Left lobe of liver (tissue), 2 donors: ENCODE measurements at regions not wholly inside any gene's neighbourhood (a gene's known extent, or its start where the extent isn't known, plus 50 kb on each side); places are given as distances from the start of the nearest gene placed in this dataset.
"Not testable (repeated sequence)": the region's sequence is repeated elsewhere in the genome, so short reads cannot be mapped to it uniquely, and the experiment has no call there.

Source experiments
- ATAC-seq: fragments of 200-7000 bp; cut with Tn5 transposase; one replicate; pipeline ENCODE4 v1.9.1; 2020; ENCODE audit warnings: mild to moderate bottlenecking, moderate library complexity
- DNase-seq: peaks from one replicate; pipeline ENCODE4 v3.0.0-alpha.2; 2020; ENCODE audit warnings: low spot score
- donor health status: DM: no; HTN: no; CAD: no; lungs with moderate emphysema.
- donor health status: DM: no; HTN: yes; CAD: no.

DNA sequence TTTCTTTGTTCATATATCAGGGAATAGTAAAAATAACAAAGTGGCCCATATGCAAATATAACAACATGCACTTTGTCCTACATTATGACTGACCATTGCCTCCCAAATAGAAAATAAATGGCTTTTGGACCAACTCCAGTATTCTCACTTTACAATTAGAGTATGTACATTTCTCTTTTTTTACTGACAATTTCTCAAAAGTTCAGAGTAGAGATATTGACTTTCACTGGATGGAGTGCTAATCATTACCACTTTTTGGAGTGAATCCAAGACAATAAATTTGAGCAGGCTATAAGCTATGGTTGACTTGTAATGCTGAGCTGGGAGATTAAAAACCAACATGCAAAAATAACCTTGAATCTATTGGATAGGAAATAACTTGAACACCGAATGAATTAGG is 987.4 kb downstream of the SUCLG1 start:
- ATAC-seq: peak; percentile 63
- no peak for DNase-seq

GRCh38 chr2:83470928-83471327 is 988.2 kb downstream of the SUCLG1 start:
- ATAC-seq: peak; percentile 19
- no peak for DNase-seq

DNA sequence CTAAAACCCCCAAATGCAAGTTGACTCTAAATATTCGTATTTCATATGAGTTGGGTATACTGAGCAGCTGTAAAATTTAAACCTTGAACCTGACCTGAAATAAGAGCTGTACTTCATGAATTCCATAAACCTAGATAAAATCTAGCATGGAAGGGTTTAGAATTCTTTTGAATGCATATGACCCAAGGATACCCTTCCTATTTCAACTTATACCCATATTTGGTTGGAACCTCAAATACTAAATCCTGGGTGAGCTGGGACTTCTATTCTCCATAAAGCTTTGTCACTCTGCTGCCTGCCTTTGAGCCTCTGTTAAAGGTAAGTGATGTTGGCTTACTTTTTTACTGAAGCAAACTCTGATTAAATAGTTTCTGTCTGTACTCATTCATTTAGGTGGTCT is 994.6 kb downstream of the SUCLG1 start:
- ATAC-seq (no peak), DNase-seq (no peak)

- ATAC-seq (no peak), DNase-seq (no peak)
Observed at GRCh38 chr2:83462881-83463280, 996.2 kb downstream of the SUCLG1 start.

DNA sequence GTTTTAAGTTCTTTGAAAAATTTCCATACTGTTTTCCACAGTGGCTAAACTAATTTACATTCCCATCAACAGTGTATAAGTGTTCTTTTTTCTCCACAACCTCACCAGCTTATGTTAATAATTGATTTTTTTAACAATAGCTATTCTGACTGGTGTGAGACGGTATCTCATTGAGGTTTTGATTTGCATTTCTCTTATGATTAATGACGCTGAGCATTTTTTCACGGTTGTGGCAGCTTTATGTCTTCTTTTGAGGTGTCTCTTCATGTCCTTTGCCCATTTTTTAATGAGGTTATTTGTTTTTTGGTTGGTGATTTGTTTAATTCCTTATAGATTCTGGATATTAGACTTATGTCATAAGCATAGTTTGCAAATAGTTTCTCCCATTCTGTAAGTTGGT is 997.9 kb downstream of the SUCLG1 start:
- no peak for DNase-seq
- no peak for ATAC-seq

DNA sequence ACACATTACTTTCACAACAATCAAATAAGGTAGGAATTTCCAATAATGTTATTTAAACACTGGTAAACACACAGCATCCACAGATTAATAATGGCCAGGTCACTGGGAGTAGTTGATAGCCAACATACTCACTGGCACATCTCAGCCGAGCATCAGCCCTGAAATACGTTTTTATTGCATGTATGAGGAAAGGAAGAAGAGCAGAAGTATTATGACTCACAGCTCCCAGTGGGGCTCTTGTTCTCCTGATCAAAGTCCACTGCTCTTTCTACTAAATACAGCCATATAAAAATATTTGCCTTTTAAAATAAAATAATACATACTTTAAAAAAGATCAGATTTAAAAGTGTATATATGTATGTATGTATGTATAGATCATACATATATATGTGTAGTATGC is 999.6 kb downstream of the SUCLG1 start:
- ATAC-seq: no peak
- no peak for DNase-seq

DNA sequence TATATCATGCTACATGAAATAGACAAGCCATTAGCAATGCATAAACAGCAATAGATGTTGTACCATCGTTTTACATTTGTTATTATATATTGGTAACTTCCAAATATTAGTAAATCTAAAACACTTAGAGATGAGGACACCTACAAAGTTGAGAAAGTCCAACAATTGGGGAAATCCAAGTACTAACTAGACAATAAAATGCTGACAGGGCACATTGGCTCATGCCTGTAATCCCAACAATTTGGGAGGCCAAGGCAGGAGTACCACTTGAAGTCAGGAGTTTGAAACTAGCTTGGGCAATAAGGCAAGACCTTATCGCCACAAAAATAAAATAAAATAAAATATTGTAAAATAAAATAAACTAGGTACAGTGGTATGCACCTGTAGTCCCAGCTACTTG is 1023.1 kb downstream of the SUCLG1 start:
- DNase-seq (no peak), ATAC-seq (no peak)

- DNase-seq: no peak
- no peak for ATAC-seq
Observed at GRCh38 chr2:83420993-83421392, 1038.1 kb downstream of the SUCLG1 start.

GRCh38 chr2:83394134-83394904 is 1064.8 kb downstream of the SUCLG1 start:
- DNase-seq (no peak), ATAC-seq (no peak)

- DNase-seq (no peak), ATAC-seq (no peak)
Observed at GRCh38 chr2:83388804-83389203, 1070.3 kb downstream of the SUCLG1 start.

DNA sequence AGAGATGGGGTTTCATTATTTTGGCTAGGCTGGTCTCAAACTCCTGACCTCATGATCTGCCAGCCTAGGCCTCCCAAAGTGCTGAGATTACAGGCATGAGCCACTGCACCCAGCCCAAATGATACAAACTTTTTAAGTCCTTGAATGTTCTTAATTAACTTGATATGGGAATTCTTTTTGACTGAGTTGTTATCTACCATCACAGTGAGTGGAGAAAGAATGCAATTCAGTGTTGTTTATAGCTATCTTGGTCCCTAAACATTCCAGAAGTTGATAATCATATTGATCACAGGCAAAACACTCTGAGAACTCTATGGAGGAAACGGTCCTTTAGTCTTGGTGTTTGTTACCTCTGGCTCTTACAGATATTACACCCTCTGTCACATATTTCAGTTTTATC is 1072.5 kb downstream of the SUCLG1 start:
- DNase-seq (no peak), ATAC-seq (no peak)

- DNase-seq (no peak), ATAC-seq (no peak)
Observed at GRCh38 chr2:83378921-83379320, 1080.2 kb downstream of the SUCLG1 start.

- no peak for DNase-seq
- ATAC-seq: no peak
Observed at GRCh38 chr2:83376731-83377130, 1082.3 kb downstream of the SUCLG1 start.

DNA sequence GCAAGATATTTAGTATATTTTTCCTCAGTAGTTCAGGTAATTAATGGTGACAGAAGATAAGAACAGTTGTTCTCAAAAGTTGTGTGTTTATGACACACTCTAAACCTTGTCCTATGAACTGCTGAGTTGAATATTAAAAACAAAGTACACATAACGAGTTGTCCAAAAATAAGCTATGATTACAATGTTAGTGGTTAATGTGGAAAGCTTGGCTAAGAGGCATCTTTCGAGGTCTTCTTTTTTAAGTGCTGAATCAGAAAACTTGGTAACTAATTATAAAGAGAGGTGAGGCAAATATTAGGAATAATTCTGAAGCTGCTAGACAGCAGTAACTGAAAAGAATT is 1088.7 kb downstream of the SUCLG1 start:
- ATAC-seq: peak; percentile 95

GRCh38 chr2:83369601-83370418 is 1089.3 kb downstream of the SUCLG1 start:
- ATAC-seq (peak; percentile 76), DNase-seq (no peak)

More for the DNA sequence above, 1088.7 kb downstream of the SUCLG1 start:
- no peak for DNase-seq

DNA sequence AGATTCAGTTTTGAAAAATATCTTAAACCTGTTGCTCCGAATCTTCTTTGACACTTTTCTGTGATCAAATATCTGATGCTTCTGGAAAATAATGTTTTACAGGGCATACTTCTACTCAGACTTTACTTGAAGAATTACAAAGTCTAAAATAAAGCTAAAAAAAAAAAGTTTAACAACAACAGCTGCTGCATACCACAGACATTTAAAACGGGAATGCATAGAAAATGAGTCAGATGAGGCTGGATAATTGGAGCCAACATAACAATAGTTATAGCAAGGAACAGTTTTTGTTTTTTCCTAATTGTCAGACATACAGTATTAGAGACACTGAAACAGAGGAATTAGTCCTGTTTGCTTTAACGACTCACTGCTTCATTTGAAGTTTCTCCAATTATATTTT is 1090.2 kb downstream of the SUCLG1 start:
- no peak for ATAC-seq
- DNase-seq: no peak

DNA sequence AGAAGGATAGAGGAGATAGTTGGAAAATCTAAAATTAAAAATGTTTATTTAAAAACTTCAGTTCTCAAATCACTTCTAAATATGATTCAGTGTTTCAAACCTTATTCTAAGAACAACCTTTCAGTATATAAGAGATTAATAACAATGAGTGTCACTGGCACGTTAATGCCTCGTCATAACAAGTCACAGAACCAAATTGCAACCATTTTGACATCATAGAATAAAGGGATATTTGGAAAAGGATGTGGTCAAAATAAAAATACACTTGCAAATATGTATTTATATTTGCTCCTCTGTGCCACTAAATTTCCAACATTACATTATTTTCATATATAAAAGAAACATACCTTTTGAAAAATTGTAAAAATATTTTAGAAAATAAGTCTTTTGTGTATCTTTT is 1090.6 kb downstream of the SUCLG1 start:
- ATAC-seq: no peak
- DNase-seq: no peak

GRCh38 chr2:83365476-83365875 is 1093.6 kb downstream of the SUCLG1 start:
- ATAC-seq (no peak), DNase-seq (no peak)

GRCh38 chr2:83364264-83364663 is 1094.8 kb downstream of the SUCLG1 start:
- DNase-seq (no peak), ATAC-seq (no peak)

DNA sequence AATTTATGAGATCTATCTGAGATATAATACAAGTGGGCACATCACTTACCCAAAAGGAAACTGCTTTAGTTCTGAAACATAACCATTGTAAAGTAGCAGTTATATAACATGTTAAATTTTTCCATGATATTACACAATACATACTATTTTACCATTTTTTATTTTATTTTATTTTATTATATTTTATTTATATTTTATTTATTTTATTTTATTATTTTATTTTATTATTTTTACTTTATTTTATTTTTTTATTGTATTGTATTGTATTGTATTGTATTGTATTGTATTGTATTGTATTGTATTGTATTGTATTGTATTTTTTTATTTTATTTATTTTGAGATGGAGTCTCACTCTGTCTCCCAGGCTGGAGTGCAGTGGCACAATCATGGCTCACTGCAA is 1095.9 kb downstream of the SUCLG1 start:
- not testable (repeated sequence) for ATAC-seq, DNase-seq

- no peak for DNase-seq
- ATAC-seq: no peak
Observed at GRCh38 chr2:83359336-83359735, 1099.7 kb downstream of the SUCLG1 start.

DNA sequence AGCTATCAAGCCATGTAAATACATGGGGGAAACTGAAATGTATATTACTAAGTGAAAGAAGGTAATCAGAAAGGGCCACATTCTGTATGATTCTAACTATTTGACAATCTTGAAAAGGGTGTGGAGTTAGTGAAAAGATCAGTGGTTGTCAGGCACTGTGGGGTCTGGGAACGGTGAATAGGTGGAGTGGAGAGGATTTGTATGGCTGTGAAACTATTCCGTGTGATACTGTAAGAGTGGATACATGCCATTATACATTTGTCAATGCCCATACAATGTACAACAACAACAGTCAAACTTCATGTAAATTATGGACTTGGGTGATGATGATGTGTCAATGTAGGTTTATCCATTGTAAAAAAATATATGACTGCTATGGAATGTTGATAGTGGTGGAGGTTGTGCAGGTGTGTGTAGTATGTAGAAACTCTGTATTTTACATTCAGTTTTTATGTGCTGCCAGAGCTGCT is 1116.2 kb downstream of the SUCLG1 start:
- DNase-seq (no peak), ATAC-seq (no peak)
